H1 (cell line): ENCODE measurements at regions not wholly inside any gene's neighbourhood (a gene's known extent, or its start where the extent isn't known, plus 50 kb on each side); places are given as distances from the start of the nearest gene placed in this dataset.

Source experiments
- CTCF ChIA-PET: fragments of 300-600 bp; sonication (Branson Sonifier 250); formaldehyde crosslinking; loops from one replicate; lab custom pipeline; 2021; ENCODE audit not compliant: partially characterized antibody; lab: Charles Lee
- POLR2A ChIA-PET: fragments of 300-600 bp; sonication (Branson Sonifier 250); formaldehyde crosslinking; loops from one replicate; lab custom pipeline; 2021; ENCODE audit warnings: inconsistent platforms; ENCODE audit not compliant: partially characterized antibody; lab: Charles Lee
- DNase-seq, 2 experiments: peaks; one replicate each; pipeline versions ENCODE4 v3.0.0 to v3.0.0-alpha.2; 2010 to 2022; ENCODE audit warnings: low spot score in 2 of 2, low read depth in 1 of 2, mixed read lengths in 1 of 2
- FAIRE-seq: peaks from 2 replicates; lab custom pipeline; 2011; peaks lifted over from hg19 to GRCh38; lab: Jason Lieb, UNC
- H2AFZ ChIP-seq: 2 replicates; pipeline ENCODE4 v1.8.1; 2012; ENCODE audit warnings: low read length, inconsistent platforms
- H2AK5ac ChIP-seq: 2 replicates; pipeline ENCODE4 v1.6.1; 2013; ENCODE audit warnings: low read depth, low read length
- H2BK120ac ChIP-seq: replicated peaks from 2 replicates; pipeline ENCODE3; 2013; ENCODE audit warnings: low read depth, low read length, inconsistent platforms
- H2BK12ac ChIP-seq: 2 replicates; pipeline ENCODE4 v1.6.1; 2013; ENCODE audit warnings: low read depth, low read length
- H2BK15ac ChIP-seq: 2 replicates; pipeline ENCODE4 v1.6.1; 2013; ENCODE audit warnings: low read length
- H2BK20ac ChIP-seq: 2 replicates; pipeline ENCODE4 v1.6.1; 2013; ENCODE audit warnings: low read length
- H2BK5ac ChIP-seq: 2 replicates; pipeline ENCODE4 v1.6.1; 2013; ENCODE audit warnings: low read depth, low read length
- H3K14ac ChIP-seq: 2 replicates; pipeline ENCODE4 v1.6.1; 2013; ENCODE audit warnings: inconsistent platforms; ENCODE audit not compliant: insufficient read length
- H3K18ac ChIP-seq: 2 replicates; pipeline ENCODE4 v1.6.1; 2013; ENCODE audit warnings: low read length; ENCODE audit errors: extremely low read depth
- H3K23ac ChIP-seq: 2 replicates; pipeline ENCODE4 v1.6.1; 2013; ENCODE audit warnings: inconsistent platforms; ENCODE audit not compliant: insufficient read length
- H3K23me2 ChIP-seq: 2 replicates; pipeline ENCODE4 v1.6.1; 2013; ENCODE audit warnings: low read depth, low read length
- H3K27ac ChIP-seq: 2 replicates; pipeline ENCODE4 v1.6.1; 2011; ENCODE audit warnings: low read depth, low read length, inconsistent platforms
- H3K27me3 ChIP-seq, 4 experiments: replicated peaks in 1 of 4; 1 replicate in 1 of 4; 2 replicates in 3 of 4; pipeline versions ENCODE4 v1.6.1 to v1.8.1; 2011 to 2013; ENCODE audit warnings: low read length in 3 of 4, mild to moderate bottlenecking in 3 of 4, inconsistent platforms in 2 of 4, mixed read lengths in 2 of 4, moderate library complexity in 1 of 4; ENCODE audit not compliant: control insufficient read depth in 3 of 4, insufficient read depth in 3 of 4; ENCODE audit errors: extremely low read depth in 1 of 4
- H3K36me3 ChIP-seq, 4 experiments: 2 replicates each; pipeline versions ENCODE4 v1.6.1 to v1.8.1; 2011 to 2013; ENCODE audit warnings: mild to moderate bottlenecking in 4 of 4, low read length in 3 of 4, moderate library complexity in 2 of 4, control low read depth in 1 of 4, inconsistent platforms in 1 of 4; ENCODE audit not compliant: insufficient read depth in 4 of 4, control insufficient read depth in 2 of 4
- H3K4ac ChIP-seq: replicated peaks from 2 replicates; pipeline ENCODE3; 2013; ENCODE audit warnings: low read length, low read depth, mixed read lengths, inconsistent platforms; ENCODE audit not compliant: insufficient read length
- H3K4me1 ChIP-seq, 4 experiments: replicated peaks in 1 of 4; 1 replicate in 1 of 4; 2 replicates in 3 of 4; pipeline versions ENCODE4 v1.6.1 to v1.8.1; 2011 to 2013; ENCODE audit warnings: low read length in 3 of 4, inconsistent platforms in 2 of 4, mixed read lengths in 1 of 4; ENCODE audit not compliant: insufficient read depth in 4 of 4, control insufficient read depth in 3 of 4
- H3K4me2 ChIP-seq, 2 experiments: 2 replicates each; pipeline versions ENCODE4 v1.6.1 to v1.8.1; 2011 to 2013; ENCODE audit warnings: low read depth in 2 of 2, low read length in 2 of 2, control low read depth in 1 of 2, inconsistent platforms in 1 of 2, mild to moderate bottlenecking in 1 of 2; ENCODE audit not compliant: insufficient read depth in 1 of 2
- H3K4me3 ChIP-seq, 4 experiments: fragments of 200-600, 300-600 bp in 1 of 4; sonication (generic), shearing (Covaris generic), sonication (Bioruptor Twin) in 1 of 4; 2 replicates each; pipeline versions ENCODE4 v1.5.1 to v1.8.1; 2011 to 2016; ENCODE audit warnings: low read length in 4 of 4, low read depth in 3 of 4, control low read depth in 2 of 4, inconsistent platforms in 2 of 4, mild to moderate bottlenecking in 2 of 4, mixed read lengths in 1 of 4, moderate library complexity in 1 of 4; ENCODE audit not compliant: insufficient read depth in 2 of 4; ENCODE audit errors: extremely low read depth in 1 of 4
- H3K56ac ChIP-seq: replicated peaks from 2 replicates; pipeline ENCODE3; 2013; ENCODE audit warnings: low read depth, mild to moderate bottlenecking, mixed read lengths, low read length, inconsistent platforms; ENCODE audit not compliant: insufficient read length
- H3K79me1 ChIP-seq: 2 replicates; pipeline ENCODE4 v1.6.1; 2013; ENCODE audit warnings: low read depth, low read length, control low read depth
- H3K79me2 ChIP-seq, 2 experiments: 2 replicates each; pipeline versions ENCODE4 v1.6.1 to v1.8.1; 2012 to 2013; ENCODE audit warnings: low read length in 2 of 2, mild to moderate bottlenecking in 2 of 2, inconsistent platforms in 1 of 2; ENCODE audit not compliant: insufficient read depth in 2 of 2, control insufficient read depth in 1 of 2
- H3K9ac ChIP-seq, 4 experiments: replicated peaks in 1 of 4; 1 replicate in 1 of 4; 2 replicates in 3 of 4; pipeline versions ENCODE4 v1.6.1 to v1.8.1; 2011 to 2013; ENCODE audit warnings: low read depth in 3 of 4, low read length in 3 of 4, control low read depth in 2 of 4, mild to moderate bottlenecking in 2 of 4, moderate library complexity in 2 of 4, inconsistent platforms in 1 of 4; ENCODE audit errors: extremely low read depth in 1 of 4
- H3K9me3 ChIP-seq, 2 experiments: 2 replicates each; pipeline versions ENCODE4 v1.6.1 to v1.8.1; 2012 to 2013; ENCODE audit warnings: mild to moderate bottlenecking in 2 of 2, moderate library complexity in 2 of 2, control low read depth in 1 of 2, inconsistent platforms in 1 of 2, low read depth in 1 of 2, low read length in 1 of 2, mixed read lengths in 1 of 2; ENCODE audit not compliant: insufficient read depth in 2 of 2
- H4K20me1 ChIP-seq, 2 experiments: replicated peaks in 1 of 2; 2 replicates each; pipeline versions ENCODE3 to v1.8.1; 2011 to 2013; ENCODE audit warnings: inconsistent platforms in 2 of 2, low read length in 2 of 2, mild to moderate bottlenecking in 1 of 2; ENCODE audit not compliant: insufficient read depth in 2 of 2, control insufficient read depth in 1 of 2
- H4K5ac ChIP-seq: 2 replicates; pipeline ENCODE4 v1.6.1; 2013; ENCODE audit warnings: low read length, low read depth, mixed read lengths, inconsistent platforms; ENCODE audit not compliant: insufficient read length
- H4K8ac ChIP-seq: 2 replicates; pipeline ENCODE4 v1.8.0; 2013; ENCODE audit warnings: mild to moderate bottlenecking, moderate library complexity, low read length, inconsistent platforms; ENCODE audit not compliant: insufficient read depth; ENCODE audit errors: extremely low read depth
- H4K91ac ChIP-seq: replicated peaks from 2 replicates; pipeline ENCODE3; 2013; ENCODE audit warnings: low read length, mixed read lengths, inconsistent platforms; ENCODE audit not compliant: insufficient read length
- ASH2L ChIP-seq: fragments of 200-600, 300-600 bp; sonication (generic); IDR thresholded peaks from one replicate; pipeline ENCODE4 v1.7.1; 2017; ENCODE audit warnings: low read length
- EGR1 ChIP-seq: IDR thresholded peaks from 2 replicates; pipeline ENCODE4 v1.6.1; 2011; ENCODE audit warnings: low read depth, low read length, borderline replicate concordance
- GTF2F1 ChIP-seq: IDR thresholded peaks from 2 replicates; pipeline ENCODE4 v1.6.1; 2012; ENCODE audit warnings: low read depth, low read length, improper control_type of control experiment, borderline replicate concordance
- KDM5A ChIP-seq: fragments of 200-600 bp; IDR thresholded peaks from 2 replicates; pipeline ENCODE4 v1.7.1; 2012; ENCODE audit warnings: mild to moderate bottlenecking, low read length, inconsistent platforms, mixed read lengths
- POLR2A ChIP-seq, 2 experiments: IDR thresholded peaks; 1 replicate in 1 of 2; 2 replicates in 1 of 2; pipeline ENCODE4 v1.6.1; 2011; ENCODE audit warnings: low read depth in 2 of 2, low read length in 2 of 2, mild to moderate bottlenecking in 2 of 2; ENCODE audit errors: control extremely low read depth in 1 of 2
- POLR2AphosphoS5 ChIP-seq: IDR thresholded peaks from 2 replicates; pipeline ENCODE4 v1.6.1; 2011; ENCODE audit warnings: low read depth, low read length
- POU5F1 ChIP-seq: IDR thresholded peaks from 2 replicates; pipeline ENCODE4 v1.6.1; 2011; ENCODE audit warnings: low read depth, mild to moderate bottlenecking, low read length, moderate library complexity
- SP2 ChIP-seq: IDR thresholded peaks from 2 replicates; pipeline ENCODE4 v1.6.1; 2012; ENCODE audit warnings: mild to moderate bottlenecking, low read length, inconsistent platforms
- WGBS, 2 experiments: shearing (Covaris generic) in 1 of 2; methylation state at CpG; one replicate each; pipeline versions ENCODE4 v1.1.6 to v1.1.7; 2013 to 2015; ENCODE audit warnings: low lambda C conversion rate in 2 of 2, mixed read lengths in 2 of 2, inconsistent platforms in 1 of 2, low coverage in 1 of 2, missing lambda C conversion rate in 1 of 2; ENCODE audit not compliant: insufficient replicate concordance in 2 of 2, insufficient coverage in 1 of 2, insufficient read length in 1 of 2; ENCODE audit errors: extremely low coverage in 1 of 2, missing lambda C conversion rate in 1 of 2; 5-methylcytosine and 5-hydroxymethylcytosine counted together
- TF ChIP-seq, protein P1 (sequence below): IDR thresholded peaks from 2 replicates; pipeline ENCODE4 v1.6.1; 2012; ENCODE audit warnings: inconsistent platforms

DNA sequence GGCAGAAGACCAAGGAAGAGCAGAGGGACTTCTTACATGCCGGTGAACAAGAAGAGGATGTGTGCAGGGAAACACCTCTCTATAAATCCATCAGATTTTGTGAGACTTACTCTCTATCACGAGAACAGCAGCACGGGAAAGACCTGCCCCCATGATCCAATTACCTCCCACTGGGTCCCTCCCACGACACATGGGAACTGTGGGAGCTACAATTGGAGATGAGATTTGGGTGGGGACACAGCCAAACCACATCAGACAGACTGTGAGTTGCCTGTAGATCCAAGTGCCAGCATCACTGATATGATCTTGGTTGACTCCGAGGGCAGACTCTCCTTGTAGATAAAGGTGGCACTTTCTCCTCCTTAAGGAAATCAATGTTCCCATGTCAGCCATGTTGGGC is 414.8 kb upstream of the JARID2 start:
- Histone ChIP-seq H3K4me1 (peaks cover 0 to 9% (median 6%) of the 10 kb centered on the region in 4 experiments; a peak in 5 of 7 replicates), H3K79me1 (no peaks in the 10 kb centered on the region), H3K4me3 (no peak overlapping the region), H3K4me2 (no peak overlapping the region), H2BK5ac (peak overlapping the region; percentile 53; the same call in 1 of the 2 replicates), H4K20me1 (no peaks in the 10 kb centered on the region), H4K91ac (peak overlapping the region; percentile 36), H3K27ac (no peak overlapping the region), H3K23me2 (no peaks in the 10 kb centered on the region), H2BK15ac (0 out of 2 replicates have a peak overlapping the region, but pooled peaks have one; percentile 48)
- POLR2A ChIA-PET, result no interaction called here
- FAIRE-seq, result no peak
- no peak for TF ChIP-seq POLR2AphosphoS5
- no peak for TF ChIP-seq GTF2F1
- TF ChIP-seq KDM5A, result no peak
- no peak for TF ChIP-seq SP2
- TF ChIP-seq, protein P1, sequence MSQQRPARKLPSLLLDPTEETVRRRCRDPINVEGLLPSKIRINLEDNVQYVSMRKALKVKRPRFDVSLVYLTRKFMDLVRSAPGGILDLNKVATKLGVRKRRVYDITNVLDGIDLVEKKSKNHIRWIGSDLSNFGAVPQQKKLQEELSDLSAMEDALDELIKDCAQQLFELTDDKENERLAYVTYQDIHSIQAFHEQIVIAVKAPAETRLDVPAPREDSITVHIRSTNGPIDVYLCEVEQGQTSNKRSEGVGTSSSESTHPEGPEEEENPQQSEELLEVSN, result no peak
- no peak for TF ChIP-seq ASH2L
- TF ChIP-seq EGR1, result no peak
- no peak for TF ChIP-seq POU5F1
- no peak for TF ChIP-seq POLR2A (IDR thresholded peaks at IDR 0.05; ENCODE audit: control extremely low read depth in 1 of 2, low read depth in 2 of 2, low read length in 2 of 2)
- TF ChIP-seq, all 59 proteins: peak for 0
- H3K56ac ChIP-seq, result no peak overlapping the region
- DNase-seq, result no peak
- peak overlapping the region; percentile 25 for H2BK120ac ChIP-seq
- no peak overlapping the region for H3K14ac ChIP-seq
- no peak overlapping the region for H3K4ac ChIP-seq
- WGBS, 2 experiments, result 95% methylated on average over 5 of the region's 5 CpGs; no CpG with 5 or more reads in 1 of the 2 experiments
- no peaks in the 10 kb centered on the region for H3K36me3 ChIP-seq
- CTCF ChIA-PET, result interaction anchor here (0.6 kb wide), 1 partner anchor 203 kb away, joined by 4 read pairs; no protein-coding TSS in a partner anchor
- H3K18ac ChIP-seq, result no peak overlapping the region
- peaks cover 0 to 2% (median 0%) of the 10 kb centered on the region in 4 experiments; a peak in 1 of 7 replicates for H3K27me3 ChIP-seq
- H4K8ac ChIP-seq, result no peak overlapping the region
- 0 out of 2 replicates have a peak overlapping the region, but pooled peaks have one; percentile 84 for H2AK5ac ChIP-seq
- peak overlapping the region; percentile 53; the same call in 1 of the 2 replicates for H2BK20ac ChIP-seq
- H2BK12ac ChIP-seq, result peak overlapping the region; percentile 73
- no peak overlapping the region for H3K23ac ChIP-seq
- no peak overlapping the region for H2AFZ ChIP-seq
- no peaks in the 10 kb centered on the region for H3K9me3 ChIP-seq
- no peaks in the 10 kb centered on the region for H3K79me2 ChIP-seq
- no peak overlapping the region for H3K9ac ChIP-seq
- H4K5ac ChIP-seq, result no peak overlapping the region
